ENCODE measurements at regions not wholly inside any gene's neighbourhood (a gene's known extent, or its start where the extent isn't known, plus 50 kb on each side); places are given as distances from the start of the nearest gene placed in this dataset.

- H3K36me3 ChIP-seq: no peaks in the 10 kb centered on the region
- H3K9me3 ChIP-seq (replicated peaks in 1 of 11): no peaks in the 10 kb centered on the region
- no peak overlapping the region for H3K4me3 ChIP-seq
- H3K4me1 ChIP-seq: peaks cover 0 to 8% (median 1%) of the 10 kb centered on the region in 10 experiments; a peak in 6 of 20 replicates
- H3K9ac ChIP-seq: no peak overlapping the region
- TF ChIP-seq Cebpa-rat (IDR thresholded peaks at IDR 0.05): no peak
- no peak overlapping the region for H3K27ac ChIP-seq
- no peak overlapping the region for H3K4me2 ChIP-seq
- no peaks in the 10 kb centered on the region for H3K27me3 ChIP-seq
- no peaks in the 10 kb centered on the region for H4K20me1 ChIP-seq
Observed at GRCh38 chr2:175449616-175450015, 268.1 kb upstream of the ATP5MC3 start.

DNA sequence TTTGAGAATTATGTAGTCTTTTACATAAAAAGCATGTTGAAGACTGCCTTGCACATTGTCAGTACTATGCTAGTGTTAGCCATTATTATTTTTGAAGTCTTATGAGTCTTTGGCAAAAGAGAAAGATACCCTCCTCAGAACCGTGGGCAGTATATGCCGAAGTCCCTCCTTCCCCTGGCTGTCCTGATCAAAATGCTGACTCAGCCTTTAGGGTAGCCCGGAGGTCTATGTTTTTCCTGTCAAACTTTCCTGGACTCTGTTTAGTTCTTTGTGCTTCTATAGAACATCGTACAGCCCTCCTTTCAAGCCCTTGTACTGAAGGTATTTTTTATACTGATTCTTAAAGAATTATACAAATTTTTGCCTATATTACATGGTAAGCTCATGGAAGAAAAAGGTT is 264.7 kb upstream of the ATP5MC3 start:
- Histone ChIP-seq H3K4me1 (peaks cover 0 to 8% (median 1%) of the 10 kb centered on the region in 10 experiments; a peak in 6 of 20 replicates), H3K27ac (no peak overlapping the region), H3K27me3 (no peaks in the 10 kb centered on the region), H3K9me3 (replicated peaks in 1 of 11) (no peaks in the 10 kb centered on the region), H3K4me2 (no peak overlapping the region), H4K20me1 (no peaks in the 10 kb centered on the region), H3K4me3 (no peak overlapping the region), H3K9ac (no peak overlapping the region), H3K36me3 (no peaks in the 10 kb centered on the region)
- TF ChIP-seq Cebpa-rat (IDR thresholded peaks at IDR 0.05): no peak

GRCh38 chr2:175445281-175445680 is 263.8 kb upstream of the ATP5MC3 start:
- Histone ChIP-seq H3K9ac (no peak overlapping the region), H3K36me3 (no peaks in the 10 kb centered on the region), H3K9me3 (replicated peaks in 1 of 11) (no peaks in the 10 kb centered on the region), H3K4me1 (no peaks in the 10 kb centered on the region; a peak in 2 of 20 replicates), H3K27me3 (no peaks in the 10 kb centered on the region), H4K20me1 (no peaks in the 10 kb centered on the region), H3K4me2 (peak overlapping the region in 1 of 11 experiments; percentile 16; a peak in 1 of 22 replicates), H3K27ac (no peak overlapping the region), H3K4me3 (no peak overlapping the region)
- peak in 3 of 11 experiments; percentile 26 to 29 (median 29); a peak in 2 of 22 replicates for TF ChIP-seq Cebpa-rat (IDR thresholded peaks at IDR 0.05)

DNA sequence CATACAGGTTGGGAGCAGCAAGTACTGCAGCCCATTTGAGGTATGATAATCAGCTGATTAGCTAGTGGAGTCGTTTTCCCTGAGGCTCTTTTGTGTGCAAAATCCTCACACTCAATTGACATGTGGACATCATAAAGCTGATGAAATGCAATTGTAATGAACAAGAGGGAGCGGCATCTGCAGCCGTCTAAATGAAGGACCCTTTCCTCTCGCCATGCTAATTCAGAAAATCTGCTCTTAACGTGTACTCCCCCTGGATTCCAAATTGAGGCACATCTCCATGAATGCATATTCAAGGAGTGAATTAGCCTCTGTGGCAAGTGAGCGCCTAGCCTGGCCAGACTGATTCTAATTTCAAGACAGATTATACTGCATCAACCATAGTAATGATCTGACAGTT is 260.9 kb upstream of the ATP5MC3 start:
- Histone ChIP-seq H3K36me3 (no peaks in the 10 kb centered on the region), H3K9me3 (replicated peaks in 1 of 11) (no peaks in the 10 kb centered on the region), H4K20me1 (no peaks in the 10 kb centered on the region), H3K9ac (no peak overlapping the region), H3K4me2 (no peak overlapping the region), H3K27ac (no peak overlapping the region), H3K4me3 (no peak overlapping the region), H3K27me3 (no peaks in the 10 kb centered on the region), H3K4me1 (no peaks in the 10 kb centered on the region; a peak in 1 of 20 replicates)
- no peak for TF ChIP-seq Cebpa-rat (IDR thresholded peaks at IDR 0.05)

DNA sequence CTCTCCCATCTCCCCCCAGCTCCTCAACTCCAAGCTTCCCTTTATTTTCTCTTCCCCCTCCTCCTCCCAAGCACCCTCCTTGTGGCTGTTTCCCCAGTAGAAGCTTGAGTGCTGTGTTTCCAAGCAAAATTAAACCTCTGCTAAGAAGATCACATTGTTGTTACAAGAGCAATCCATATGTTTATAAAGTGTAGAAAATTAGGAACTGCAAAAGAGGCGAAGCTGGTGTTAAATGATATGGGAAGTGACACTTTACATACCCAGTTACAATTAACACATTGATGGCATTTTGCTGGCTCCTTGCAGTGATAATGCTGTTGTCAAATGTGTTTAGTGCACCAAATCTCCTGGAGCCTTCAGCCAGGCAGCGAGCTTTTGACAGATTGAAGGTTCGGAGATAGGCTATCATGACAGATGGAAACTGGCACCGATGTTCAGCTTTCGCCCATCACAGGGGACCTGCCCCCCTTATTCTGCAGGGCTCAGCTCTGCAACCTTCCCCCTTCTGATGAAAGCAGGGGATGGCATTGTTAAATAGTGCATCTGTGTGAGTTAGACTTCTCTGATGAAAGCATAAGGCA is 259.8 kb upstream of the ATP5MC3 start:
- Histone ChIP-seq H3K27ac (no peak overlapping the region), H3K36me3 (no peaks in the 10 kb centered on the region), H4K20me1 (no peaks in the 10 kb centered on the region), H3K4me2 (no peak overlapping the region), H3K9ac (no peak overlapping the region), H3K27me3 (no peaks in the 10 kb centered on the region), H3K4me3 (no peak overlapping the region), H3K4me1 (no peaks in the 10 kb centered on the region; a peak in 1 of 20 replicates), H3K9me3 (replicated peaks in 1 of 11) (no peaks in the 10 kb centered on the region)
- TF ChIP-seq Cebpa-rat (IDR thresholded peaks at IDR 0.05): no peak

GRCh38 chr2:175439416-175439815 is 257.9 kb upstream of the ATP5MC3 start:
- Histone ChIP-seq H3K9me3 (replicated peaks in 1 of 11) (no peaks in the 10 kb centered on the region), H3K4me2 (no peak overlapping the region), H3K4me3 (no peak overlapping the region), H3K9ac (no peak overlapping the region), H3K4me1 (no peaks in the 10 kb centered on the region), H3K36me3 (no peaks in the 10 kb centered on the region), H3K27ac (no peak overlapping the region), H4K20me1 (no peaks in the 10 kb centered on the region), H3K27me3 (no peaks in the 10 kb centered on the region)
- TF ChIP-seq Cebpa-rat (IDR thresholded peaks at IDR 0.05): no peak

GRCh38 chr2:175437167-175437566 is 255.7 kb upstream of the ATP5MC3 start:
- Histone ChIP-seq H3K9ac (no peak overlapping the region), H3K27me3 (no peaks in the 10 kb centered on the region), H3K27ac (no peak overlapping the region), H3K36me3 (no peaks in the 10 kb centered on the region), H3K4me3 (no peak overlapping the region), H4K20me1 (no peaks in the 10 kb centered on the region), H3K4me1 (no peaks in the 10 kb centered on the region), H3K9me3 (replicated peaks in 1 of 11) (no peaks in the 10 kb centered on the region), H3K4me2 (no peak overlapping the region)
- TF ChIP-seq Cebpa-rat (IDR thresholded peaks at IDR 0.05): no peak

DNA sequence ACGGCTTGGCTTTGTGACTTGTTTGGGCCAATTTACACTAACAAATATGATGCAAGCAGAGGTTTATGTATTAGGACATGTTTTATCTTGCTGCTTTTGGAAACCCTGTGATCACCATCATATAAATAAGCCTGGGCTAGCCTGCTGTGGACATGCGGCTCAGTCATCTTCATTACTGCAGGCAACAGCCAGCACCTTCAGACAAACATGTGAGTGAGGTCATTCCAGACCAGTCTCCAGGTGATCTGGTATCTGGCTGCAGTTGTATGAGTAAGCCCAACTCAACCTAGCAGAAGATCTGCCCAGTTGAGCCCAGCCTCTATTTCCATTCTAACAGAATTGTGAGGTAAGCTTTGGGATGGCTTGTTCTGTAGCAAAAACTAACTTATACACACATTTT is 254.6 kb upstream of the ATP5MC3 start:
- Histone ChIP-seq H3K36me3 (no peaks in the 10 kb centered on the region), H3K27ac (no peak overlapping the region), H3K4me3 (no peak overlapping the region), H3K4me2 (no peak overlapping the region), H3K4me1 (no peaks in the 10 kb centered on the region), H3K9me3 (replicated peaks in 1 of 11) (no peaks in the 10 kb centered on the region), H4K20me1 (no peaks in the 10 kb centered on the region), H3K27me3 (no peaks in the 10 kb centered on the region), H3K9ac (no peak overlapping the region)
- TF ChIP-seq Cebpa-rat (IDR thresholded peaks at IDR 0.05): no peak

DNA sequence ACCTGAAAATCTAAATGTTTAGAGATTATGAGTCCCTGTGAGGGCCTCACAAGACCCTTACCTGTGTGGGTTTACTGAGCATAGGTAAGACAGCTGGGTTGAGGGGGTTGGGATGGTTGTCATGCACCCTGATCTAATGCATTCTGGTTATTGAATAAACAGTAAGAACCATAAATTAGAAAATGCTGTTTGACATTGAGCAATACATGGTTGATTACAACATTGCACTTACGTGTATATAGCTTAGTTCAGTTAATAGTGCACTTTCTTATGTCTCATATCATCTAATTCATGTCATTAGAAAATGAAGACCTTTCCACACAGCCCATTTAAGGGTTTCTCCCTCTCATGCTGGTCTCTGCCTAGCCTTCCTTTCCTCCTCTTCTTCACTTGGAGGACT is 253.5 kb upstream of the ATP5MC3 start:
- H3K36me3 ChIP-seq: no peaks in the 10 kb centered on the region
- no peak for TF ChIP-seq Cebpa-rat (IDR thresholded peaks at IDR 0.05)
- H3K27me3 ChIP-seq: no peaks in the 10 kb centered on the region
- no peaks in the 10 kb centered on the region for H3K4me1 ChIP-seq
- H3K4me3 ChIP-seq: no peak overlapping the region
- peaks cover 0 to 3% (median 0%) of the 10 kb centered on the region in 11 experiments; a peak in 1 of 22 replicates for H3K9me3 ChIP-seq (replicated peaks in 1 of 11)
- no peaks in the 10 kb centered on the region for H4K20me1 ChIP-seq
- H3K9ac ChIP-seq: no peak overlapping the region
- H3K4me2 ChIP-seq: no peak overlapping the region
- no peak overlapping the region for H3K27ac ChIP-seq

- Histone ChIP-seq H3K4me3 (no peak overlapping the region), H3K27ac (no peak overlapping the region), H3K9me3 (replicated peaks in 1 of 11) (peaks cover 5 to 18% (median 13%) of the 10 kb centered on the region in 11 experiments; a peak in 17 of 22 replicates), H4K20me1 (no peaks in the 10 kb centered on the region), H3K36me3 (no peaks in the 10 kb centered on the region), H3K4me2 (no peak overlapping the region), H3K9ac (no peak overlapping the region), H3K27me3 (no peaks in the 10 kb centered on the region), H3K4me1 (no peaks in the 10 kb centered on the region)
- no peak for TF ChIP-seq Cebpa-rat (IDR thresholded peaks at IDR 0.05)
Observed at GRCh38 chr2:175432793-175433192, 251.3 kb upstream of the ATP5MC3 start.

All from BLaER1 treated with 17β-estradiol and CSF1 and Interleukin-3, amounts not matched to agents 10 nM and 100 nM (cell line).